ENCODE measurements at regions not wholly inside any gene's neighbourhood (a gene's known extent, or its start where the extent isn't known, plus 50 kb on each side); places are given as distances from the start of the nearest gene placed in this dataset.
"Not testable (repeated sequence)": the region's sequence is repeated elsewhere in the genome, so short reads cannot be mapped to it uniquely, and the experiment has no call there.

DNA sequence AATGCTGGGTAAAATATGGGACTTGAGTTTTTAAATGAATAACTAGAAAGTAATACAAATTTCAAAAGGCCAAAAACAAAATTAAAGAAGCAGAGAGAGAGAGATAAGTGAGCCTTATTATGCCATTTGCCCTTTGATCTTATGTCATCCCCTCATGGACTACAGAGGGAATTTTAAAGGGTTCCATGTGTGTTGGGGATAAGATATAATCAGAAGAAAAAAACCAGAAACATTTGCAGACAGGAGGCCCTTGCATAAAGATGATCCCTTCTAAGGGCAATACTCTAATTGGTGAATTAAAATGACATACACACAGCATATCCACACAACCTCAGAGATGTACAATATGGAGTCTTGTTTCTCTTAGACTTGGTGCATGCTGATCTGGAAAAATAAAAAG, 406.6 kb upstream of the LARGE1 start:
- DNase-seq, result no peak

DNA sequence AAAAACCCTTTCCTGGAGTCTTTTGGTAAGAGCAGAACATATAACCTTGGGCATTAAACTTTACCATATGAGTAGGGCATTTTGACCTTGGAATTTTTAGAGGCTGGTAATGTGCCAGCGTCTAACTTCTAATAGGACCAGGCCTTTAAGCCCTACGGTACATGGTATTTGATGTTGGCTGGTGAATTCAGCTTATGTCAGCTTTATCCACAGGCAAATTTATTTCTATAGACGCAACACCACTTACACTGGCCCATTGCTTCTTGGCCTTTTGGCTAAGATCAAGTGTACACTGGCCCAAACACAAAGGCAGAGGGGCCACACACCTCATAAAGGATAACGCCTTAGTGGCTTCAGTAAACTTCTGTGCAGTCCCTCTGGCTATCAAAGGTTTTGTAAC, 410.2 kb upstream of the LARGE1 start:
- DNase-seq, result no peak

DNA sequence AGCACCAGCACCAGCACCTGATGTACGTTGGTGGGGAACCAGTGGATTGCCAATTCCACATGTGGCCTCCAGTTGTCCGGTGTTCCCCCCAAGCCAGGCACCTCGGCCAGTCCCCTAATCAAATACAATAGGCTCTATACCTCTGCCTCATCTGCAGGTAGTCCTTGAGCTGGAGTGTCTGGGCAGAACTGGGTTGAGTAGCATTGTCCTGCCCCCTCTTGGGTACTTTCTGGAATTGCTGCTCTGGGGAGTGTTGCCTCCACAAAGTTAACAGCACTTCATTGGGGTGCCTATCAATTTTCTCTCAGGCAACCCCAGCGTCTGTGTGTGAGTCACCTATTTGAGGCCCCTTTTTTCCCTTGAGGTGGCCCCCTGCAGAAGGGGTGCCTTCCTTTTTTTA, 413.0 kb upstream of the LARGE1 start:
- no peak for DNase-seq

DNA sequence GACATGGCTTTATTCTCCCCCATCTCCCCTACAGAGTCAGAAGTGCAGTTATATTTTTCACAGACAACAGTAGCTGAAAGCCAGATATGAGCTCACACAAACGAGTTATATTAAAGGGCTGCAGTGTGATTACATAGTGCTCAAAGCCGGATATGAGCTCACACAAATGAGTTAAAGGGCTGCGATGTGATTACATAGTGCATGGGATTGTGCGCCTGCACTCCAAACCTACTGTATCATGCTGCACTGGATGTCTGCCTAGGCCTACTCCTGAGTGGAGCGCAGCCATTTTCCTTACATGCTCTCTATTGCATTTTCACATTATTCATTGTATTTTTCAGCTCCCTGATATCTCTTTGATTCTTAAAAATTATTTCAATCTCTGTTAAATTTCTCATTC, 414.6 kb upstream of the LARGE1 start:
- DNase-seq, result no peak

DNA sequence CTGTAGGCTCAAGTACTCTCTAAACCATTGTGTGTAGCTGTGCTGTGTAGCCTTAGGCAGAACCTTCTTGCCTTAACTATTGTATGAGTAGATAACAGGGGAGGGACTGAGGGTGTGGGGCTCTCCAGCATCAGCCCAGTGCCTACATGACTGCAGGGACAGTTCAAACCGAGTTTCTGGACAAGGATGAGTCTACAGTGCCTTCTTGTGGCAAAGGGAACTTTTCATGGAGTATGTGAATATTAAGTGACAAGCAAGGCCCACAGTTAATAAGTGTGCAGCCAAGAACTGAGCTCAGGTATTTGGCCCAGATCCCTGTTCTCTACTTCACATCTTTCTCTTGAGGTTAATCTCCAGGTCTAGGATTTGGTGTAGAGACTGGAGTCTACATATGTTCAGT, 424.4 kb upstream of the LARGE1 start:
- DNase-seq, result no peak

DNA sequence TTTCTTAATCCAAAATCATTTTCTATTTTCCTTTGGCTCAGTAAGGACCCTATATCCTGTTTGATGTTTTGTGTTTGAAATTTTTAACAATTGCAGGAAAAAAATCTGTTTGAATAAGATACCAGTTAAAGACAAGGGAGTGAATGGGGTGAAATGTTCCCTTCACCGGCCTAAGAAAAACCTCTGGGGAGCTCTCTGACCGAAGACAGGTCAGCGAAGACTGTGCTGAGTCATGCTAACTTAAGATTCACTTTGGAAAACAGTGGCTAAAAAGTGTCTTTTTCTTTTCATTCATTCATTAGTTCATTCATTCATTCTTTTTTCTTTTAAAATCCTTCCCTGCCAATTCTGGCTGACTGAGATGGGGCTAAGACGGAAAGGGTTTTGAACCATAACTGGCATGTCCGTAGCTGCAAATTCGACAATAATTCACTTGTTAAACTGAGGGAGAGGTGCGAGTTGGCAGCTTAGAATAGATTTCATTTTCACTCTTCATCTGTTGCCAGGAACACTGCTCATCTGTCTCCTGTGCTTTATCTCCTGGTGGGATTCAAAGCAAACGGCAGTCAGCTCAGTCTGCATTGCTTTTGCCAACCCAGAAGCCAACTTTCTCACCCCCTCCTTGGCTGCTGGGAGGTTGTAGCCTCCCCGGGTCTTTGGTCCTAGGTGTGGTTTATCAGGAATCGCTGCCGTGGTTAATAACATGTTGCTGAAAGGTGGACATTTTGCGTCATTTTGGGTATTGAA, 434.0 kb upstream of the LARGE1 start:
- no peak for DNase-seq

DNA sequence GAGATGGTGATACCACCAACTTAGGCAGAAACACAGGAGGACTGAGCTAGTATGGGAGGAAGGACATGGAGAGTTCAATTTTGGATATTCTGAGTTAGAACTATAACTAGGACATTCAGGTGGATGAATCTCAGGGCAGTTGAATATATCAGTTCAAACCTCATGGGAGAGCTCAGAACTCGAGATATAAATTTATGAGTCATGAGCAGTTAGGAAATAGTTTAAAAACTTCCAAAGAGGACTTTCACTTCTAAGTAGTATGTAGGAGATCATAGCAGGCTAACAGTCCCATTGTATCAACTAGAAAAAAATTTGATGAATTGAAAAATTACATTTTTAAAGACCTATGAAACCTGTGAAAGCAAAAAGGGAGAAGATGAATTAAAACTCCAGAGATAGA, 436.2 kb upstream of the LARGE1 start:
- DNase-seq, result no peak

DNA sequence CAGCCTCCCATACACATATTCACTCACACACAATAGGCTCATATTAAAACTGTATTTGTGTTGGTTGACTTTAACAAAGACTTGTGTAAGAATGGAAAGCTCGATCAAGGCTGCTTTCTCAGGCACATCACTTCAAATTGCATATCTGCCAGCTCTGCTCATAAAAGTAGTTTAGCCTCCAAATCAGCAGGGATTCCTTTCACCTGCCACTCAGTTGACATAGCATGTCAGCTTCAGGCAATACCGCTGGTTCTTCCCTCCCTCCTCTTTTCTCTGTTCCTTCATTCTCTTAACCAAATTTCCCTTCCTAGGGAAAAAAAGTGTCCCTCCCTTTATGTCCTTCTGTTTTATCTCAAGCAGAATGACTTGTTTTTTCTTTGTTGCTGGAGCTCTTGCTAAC, 450.4 kb upstream of the LARGE1 start:
- no peak for DNase-seq

DNA sequence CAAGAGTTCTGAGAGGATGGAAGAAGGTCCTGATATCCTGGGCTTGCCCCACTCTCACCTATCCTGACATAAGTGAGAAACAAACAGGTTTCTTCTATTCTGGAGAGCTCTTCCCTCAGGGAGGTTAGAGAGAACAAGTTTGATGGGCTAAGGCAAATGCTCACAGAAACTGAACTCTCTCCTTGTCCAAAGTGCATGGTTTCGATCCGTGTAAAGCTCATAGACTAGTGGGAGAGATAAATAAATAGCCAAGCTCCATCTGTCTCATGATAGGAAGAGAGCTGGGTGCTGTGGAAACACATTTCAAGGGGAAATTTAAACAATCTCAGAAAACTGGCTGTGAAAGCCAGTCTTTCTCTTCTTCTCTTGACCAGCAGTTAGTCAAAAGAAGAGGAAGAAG, 459.5 kb upstream of the LARGE1 start:
- no peak for DNase-seq

DNA sequence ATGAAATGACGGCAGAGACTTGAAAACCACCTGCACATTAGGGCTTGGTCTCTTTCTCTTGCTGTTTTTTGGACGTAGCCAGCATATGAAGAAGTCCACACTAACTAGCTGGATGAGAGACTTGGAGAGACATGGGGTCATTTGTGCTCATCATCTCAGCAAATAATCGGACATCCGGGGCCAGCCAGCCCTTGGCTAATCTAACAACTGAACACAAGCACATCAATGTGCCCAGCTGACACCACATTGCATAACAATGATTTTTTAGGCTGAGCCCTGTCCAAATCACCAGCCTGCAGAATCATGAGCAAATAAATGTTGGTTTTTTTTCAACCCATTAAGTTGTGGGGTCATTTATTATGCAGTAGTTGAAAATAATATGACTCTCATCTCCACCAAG, 460.3 kb upstream of the LARGE1 start:
- DNase-seq, result no peak

DNA sequence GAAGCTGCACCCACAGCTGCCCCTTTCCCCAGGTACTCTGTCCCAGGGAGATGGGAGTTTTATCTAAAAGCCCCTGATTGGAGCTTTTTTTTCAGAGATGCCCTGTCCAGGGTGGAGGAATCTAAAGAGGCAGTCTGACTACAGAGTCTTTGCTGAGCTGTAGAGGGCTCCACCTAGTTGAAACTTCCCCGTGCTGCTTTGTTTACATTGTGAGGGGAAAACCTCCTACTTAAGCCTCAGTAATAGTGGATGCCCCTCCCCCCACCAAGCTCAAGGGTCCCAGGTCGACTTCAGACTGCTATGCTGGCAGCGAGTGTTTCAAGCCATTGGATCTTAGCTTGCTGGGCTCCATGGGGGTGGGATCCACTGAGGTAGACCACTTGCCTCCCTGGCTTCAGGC, 470.1 kb upstream of the LARGE1 start:
- DNase-seq, result no peak

DNA sequence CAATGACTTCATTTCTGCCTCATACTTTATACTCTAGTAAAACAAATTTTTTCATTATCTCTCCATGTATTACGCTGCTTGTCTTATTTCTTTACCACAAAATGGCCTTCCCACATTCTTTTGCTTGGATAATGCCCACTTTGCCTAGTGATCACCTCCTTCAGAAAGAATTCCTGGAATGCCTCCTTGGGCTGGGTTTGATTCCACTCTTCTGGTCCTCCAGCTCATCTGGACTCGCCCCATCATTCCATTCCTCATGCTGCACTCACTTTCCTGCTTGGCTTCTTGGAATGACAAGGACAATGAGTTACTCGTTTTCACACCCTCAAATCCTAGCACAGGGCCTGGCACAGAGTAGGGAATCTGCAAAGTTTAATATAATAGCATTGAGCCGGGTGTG, 475.1 kb upstream of the LARGE1 start:
- no peak for DNase-seq

DNA sequence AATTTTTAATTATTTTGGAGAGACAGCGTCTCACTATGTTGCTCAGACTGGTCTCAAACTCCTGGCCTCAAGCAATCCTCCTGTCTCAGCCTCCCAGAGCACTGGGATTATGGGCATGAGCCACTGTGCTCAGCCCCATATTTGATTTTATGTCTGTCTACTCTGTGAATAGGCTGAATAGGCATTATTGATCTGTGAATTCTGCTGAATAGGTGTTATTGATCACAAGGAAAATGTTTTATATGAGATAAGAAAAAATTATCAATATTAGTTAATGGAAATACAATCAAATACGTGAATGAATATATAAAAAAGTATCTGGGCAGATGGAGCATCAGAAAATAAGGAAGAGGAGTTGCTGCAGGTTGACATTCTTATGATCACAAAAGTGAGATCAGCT, 483.4 kb upstream of the LARGE1 start:
- DNase-seq, result no peak

DNA sequence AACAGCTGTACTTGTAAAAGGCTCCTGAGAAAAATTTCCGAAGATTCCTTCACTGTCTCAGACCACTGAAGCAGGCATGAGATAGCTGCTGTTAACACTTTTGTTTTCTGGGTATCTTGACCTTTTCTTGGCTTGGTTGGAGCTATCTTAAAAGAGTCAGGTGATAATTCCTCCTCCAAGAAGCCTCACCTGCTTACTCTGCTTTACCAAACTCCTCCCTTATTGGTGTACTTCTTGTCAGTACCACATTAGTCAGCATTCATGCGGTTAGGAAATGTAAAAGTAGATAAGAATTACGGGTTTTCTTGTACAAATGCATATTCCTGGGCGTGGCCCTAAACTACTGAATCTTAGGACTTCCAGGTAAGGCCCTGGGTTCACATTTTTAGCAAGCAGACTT, 489.8 kb upstream of the LARGE1 start:
- DNase-seq, result no peak

DNA sequence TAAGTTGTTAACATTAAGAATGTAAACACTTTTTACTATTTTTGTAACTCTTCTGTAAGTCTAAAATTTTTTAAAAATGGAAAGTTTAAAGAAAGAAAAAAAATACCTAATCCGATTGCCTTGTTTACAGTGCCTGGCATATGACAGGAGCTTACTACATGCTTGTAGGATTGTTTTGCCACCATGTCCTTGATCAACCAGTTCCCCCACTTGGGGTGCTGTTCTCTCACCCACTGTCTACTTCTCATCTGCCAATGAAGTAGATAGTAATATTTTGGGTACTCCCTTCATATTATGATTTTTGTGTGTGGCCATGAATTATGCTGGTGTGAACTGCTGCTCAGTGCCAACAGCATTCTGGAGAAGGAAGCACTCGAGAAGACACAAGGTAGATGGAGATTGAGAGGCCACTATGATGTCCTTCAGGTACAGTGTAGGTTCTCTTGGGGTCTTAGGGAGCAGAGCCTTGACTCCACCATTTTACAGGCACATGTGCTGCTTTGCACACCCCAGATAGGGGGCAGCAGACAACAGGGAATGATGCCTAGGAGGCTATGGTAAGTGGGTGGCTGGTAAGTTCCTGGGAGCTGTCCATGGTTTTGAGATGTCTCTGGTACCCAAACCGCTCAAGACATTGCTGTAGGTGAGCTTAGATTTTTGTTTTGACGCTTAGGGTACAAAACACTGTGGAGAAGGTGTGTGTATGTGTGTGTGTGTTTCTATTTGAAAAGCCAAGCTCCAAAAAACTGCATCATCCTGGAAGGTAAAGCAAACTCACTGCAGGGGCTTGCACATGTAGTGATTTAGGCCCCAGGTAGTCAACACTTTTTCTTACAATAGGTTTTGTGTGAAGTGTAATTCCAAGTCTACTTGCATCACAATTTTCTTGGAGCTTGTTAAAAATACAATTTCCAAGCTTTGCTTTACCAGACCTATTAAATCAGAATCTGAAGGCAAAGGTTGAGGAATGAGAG, 494.5 kb upstream of the LARGE1 start:
- peak; percentile 35 to 70 (median 64) for DNase-seq

DNA sequence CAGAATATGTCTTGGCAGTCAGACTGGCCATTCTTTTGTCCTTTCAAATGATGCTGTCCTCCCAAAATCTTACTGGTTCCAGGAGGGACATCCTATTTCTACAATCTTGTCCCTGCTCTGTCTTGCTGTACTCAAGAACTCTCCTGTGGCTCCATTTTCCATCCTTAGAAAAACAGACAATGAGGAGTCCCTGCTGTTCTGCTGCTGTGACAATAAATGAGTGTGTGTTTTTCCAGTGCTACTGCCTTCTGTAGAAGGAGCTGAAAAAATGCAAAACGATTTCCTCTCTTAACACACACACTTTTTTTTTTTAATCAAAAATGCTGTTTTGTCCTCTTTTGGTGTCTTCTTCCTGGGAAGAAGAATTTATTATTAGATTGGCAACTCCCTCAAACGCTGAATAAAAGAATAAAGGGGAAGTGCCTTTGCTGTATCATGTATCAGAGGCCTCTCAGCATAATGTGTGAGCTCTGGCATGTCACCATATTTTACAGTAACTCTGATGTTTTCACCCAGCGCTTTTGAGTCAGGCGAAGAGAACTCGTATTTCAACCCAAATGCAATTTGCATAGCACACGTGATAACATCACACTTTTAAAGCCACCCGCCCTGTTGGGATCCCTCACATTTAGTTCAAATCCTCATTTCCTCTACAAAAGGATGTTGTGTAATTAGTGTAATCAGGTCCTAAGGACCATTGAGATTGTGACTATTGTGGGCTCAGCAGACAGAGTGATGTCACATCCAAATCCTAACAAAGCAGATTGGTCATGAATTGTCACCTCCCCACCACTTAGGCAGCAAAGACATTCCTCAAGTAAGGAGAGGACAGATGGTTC, 496.0 kb upstream of the LARGE1 start:
- DNase-seq, result no peak

DNA sequence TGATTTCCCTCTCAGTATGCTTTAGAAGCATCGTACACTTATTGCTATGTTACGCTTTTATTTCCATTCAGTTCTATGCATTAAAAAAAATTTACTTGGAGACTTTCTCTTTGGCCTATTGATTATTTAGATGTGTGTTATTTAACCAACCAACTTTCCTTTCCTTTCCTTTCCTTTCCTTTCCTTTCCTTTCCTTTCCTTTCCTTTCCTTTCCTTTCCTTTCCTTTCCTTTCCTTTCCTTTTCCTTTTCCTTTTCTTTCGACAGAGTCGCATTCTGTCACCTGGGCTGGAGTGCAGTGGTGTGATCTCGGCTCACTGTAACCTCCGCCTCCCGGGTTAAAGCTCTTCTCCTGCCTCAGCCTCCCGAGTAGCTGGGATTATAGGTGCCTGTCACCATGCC, 502.7 kb upstream of the LARGE1 start:
- DNase-seq, result not testable (repeated sequence)

DNA sequence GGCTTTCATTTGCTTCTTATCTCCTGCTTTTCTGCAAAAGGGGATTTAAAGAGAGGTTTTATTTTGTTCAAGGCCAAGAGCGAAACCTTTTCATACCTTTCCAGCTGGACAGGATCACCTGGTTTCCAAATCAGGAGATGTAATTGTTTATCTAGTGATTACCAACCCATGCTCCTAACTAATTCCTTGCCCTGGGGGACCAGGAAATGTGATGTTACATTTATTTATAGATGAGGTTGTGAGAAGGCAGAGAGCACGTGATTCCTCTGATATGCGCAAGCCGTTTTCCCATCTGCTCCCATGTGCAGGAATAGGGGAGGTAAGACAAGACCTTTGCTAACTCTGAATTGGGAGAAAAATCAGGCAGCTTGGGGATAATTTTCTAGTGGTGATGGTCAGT, 507.2 kb upstream of the LARGE1 start:
- no peak for DNase-seq

DNA sequence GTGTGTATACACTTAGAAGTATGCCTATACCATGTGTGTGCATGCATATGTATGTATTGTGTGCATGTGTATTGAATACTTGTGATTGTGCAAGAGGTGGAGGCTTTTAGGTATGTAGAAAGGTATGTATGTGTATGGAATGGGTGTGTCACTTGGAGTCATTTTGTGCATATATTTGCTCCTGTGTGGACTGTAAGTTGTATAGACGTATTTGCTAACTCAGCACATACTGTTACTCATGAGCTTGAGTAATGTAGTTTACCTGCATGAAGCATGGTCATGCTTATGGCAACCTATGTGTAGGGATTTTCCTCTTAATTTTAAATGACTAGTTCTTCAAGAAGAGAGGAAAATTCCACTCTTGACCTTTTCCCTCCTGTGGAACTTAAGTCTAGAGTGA, 507.6 kb upstream of the LARGE1 start:
- DNase-seq, result no peak

DNA sequence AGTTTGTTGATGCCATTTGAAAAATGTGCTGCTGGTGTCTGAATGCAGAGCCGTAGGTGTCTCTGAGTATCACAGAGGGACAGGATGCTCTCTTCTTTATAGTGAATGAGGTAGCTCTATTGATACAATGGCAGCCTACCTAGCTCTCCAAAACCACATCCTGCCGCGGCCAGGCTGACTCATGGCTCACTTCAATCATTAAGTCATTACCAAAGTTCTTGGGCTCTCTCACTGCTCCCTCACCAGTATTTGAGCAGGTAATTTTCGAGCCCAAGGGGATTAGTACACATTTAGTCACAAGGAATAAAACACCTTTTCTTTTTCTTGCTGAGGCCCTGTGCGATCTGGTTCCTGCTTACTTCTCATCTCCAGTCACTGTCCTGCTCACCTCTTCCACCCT, 509.0 kb upstream of the LARGE1 start:
- no peak for DNase-seq

DNA sequence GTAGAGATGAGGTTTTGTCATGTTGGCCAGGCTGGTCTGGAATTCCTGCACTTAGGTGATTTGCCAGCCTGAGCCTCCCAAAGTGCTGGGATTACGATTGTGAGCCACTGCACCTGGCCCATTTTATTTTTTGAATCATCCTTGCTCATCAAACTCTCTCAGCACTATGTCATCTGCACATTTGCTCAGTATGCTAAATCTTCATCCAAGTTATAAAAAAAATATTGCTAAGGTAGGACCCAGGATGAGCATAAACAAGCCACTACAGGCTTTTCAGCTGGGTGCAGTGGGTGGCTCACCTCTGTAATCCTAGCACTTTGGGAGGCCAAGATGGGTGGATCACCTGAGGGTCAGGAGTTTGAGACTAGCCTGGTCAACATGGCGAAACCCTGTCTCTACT, 510.1 kb upstream of the LARGE1 start:
- DNase-seq, result no peak

DNA sequence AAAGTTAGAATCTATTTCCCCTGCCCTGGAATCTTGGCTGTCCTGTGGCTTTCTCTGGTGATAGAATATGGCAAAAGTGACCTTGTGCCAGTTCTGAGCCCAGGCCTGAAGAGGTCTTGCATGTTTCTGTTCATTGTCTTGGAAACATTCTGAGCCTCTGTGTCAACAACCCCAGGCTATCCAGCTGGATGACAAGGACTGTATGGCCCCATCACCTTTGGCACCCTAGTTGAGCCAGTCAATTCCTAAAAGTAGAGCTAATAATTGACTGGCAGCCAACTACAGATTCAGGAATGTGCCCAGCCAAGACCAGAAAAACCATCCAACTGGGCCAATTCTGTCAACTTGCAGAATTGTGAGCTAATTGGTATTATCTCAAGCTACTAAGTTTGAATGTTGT, 514.1 kb upstream of the LARGE1 start:
- no peak for DNase-seq

DNA sequence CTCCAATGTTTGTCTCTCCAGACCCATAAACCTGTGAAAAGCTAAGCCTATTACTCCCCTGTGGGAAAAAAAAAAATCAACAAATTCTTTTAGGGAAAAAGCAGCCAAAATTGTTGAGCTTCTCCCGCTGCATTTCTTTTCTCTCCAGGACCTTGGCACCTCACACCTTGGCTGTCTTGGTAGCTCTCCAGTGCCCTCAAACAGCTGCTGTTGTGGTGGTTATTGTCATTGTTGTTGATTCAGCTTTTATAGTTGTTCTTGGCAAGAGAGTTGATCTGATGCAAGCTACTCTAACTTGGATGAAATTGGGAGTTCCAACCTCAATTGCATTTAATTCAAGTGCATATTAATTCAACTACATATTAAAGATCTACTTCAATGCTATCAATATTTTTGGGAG, 516.9 kb upstream of the LARGE1 start:
- no peak for DNase-seq

Data from suppressor macrophage (primary cell).